Ovary (tissue), 3 donors: ENCODE measurements at regions not wholly inside any gene's neighbourhood (a gene's known extent, or its start where the extent isn't known, plus 50 kb on each side); places are given as distances from the start of the nearest gene placed in this dataset.

Experiments used
- POLR2A ChIP-seq: fragments of 450-650 bp; IDR thresholded peaks from one replicate; pipeline ENCODE4 v1.6.1; 2017; ENCODE audit warnings: antibody characterized with exemption, mild to moderate bottlenecking, moderate library complexity
- TF ChIP-seq, protein P1 (sequence below), 3 donors: fragments of 450-650 bp in 2 of 3; fragments of 200-600 bp in 1 of 3; IDR thresholded peaks; one replicate each; pipeline versions ENCODE4 v1.5.1 to v1.8.0; 2016 to 2022; ENCODE audit warnings: antibody characterized with exemption in 3 of 3, mild to moderate bottlenecking in 1 of 3
- donor health status: DM: no; HTN: no; CAD: no.

- TF ChIP-seq, protein P1, sequence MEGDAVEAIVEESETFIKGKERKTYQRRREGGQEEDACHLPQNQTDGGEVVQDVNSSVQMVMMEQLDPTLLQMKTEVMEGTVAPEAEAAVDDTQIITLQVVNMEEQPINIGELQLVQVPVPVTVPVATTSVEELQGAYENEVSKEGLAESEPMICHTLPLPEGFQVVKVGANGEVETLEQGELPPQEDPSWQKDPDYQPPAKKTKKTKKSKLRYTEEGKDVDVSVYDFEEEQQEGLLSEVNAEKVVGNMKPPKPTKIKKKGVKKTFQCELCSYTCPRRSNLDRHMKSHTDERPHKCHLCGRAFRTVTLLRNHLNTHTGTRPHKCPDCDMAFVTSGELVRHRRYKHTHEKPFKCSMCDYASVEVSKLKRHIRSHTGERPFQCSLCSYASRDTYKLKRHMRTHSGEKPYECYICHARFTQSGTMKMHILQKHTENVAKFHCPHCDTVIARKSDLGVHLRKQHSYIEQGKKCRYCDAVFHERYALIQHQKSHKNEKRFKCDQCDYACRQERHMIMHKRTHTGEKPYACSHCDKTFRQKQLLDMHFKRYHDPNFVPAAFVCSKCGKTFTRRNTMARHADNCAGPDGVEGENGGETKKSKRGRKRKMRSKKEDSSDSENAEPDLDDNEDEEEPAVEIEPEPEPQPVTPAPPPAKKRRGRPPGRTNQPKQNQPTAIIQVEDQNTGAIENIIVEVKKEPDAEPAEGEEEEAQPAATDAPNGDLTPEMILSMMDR (IDR thresholded peaks at IDR 0.05) = no peak
- no peak for TF ChIP-seq POLR2A
Measured at GRCh38 chr3:104906001-104906639, 460.6 kb upstream of the ALCAM start.
